ENCODE measurements at regions not wholly inside any gene's neighbourhood (a gene's known extent, or its start where the extent isn't known, plus 50 kb on each side); places are given as distances from the start of the nearest gene placed in this dataset.

GRCh38 chr3:177855021-177855420 is 657.7 kb upstream of the TBL1XR1 start:
- no peak for TF ChIP-seq CTCF (conservative IDR thresholded peaks at IDR 0.05; ENCODE audit: low read depth, low read length)
- TF ChIP-seq EZH2 (IDR thresholded peaks at IDR 0.05; ENCODE audit: borderline replicate concordance, low read depth, low read length, poor library complexity, severe bottlenecking) = no peak

Measured in A673 (cell line).